Esophagus squamous epithelium (tissue), 4 donors: ENCODE measurements at regions not wholly inside any gene's neighbourhood (a gene's known extent, or its start where the extent isn't known, plus 50 kb on each side); places are given as distances from the start of the nearest gene placed in this dataset.

ENCODE experiments used
- POLR2A ChIP-seq, 4 donors: fragments of 450-650 bp; IDR thresholded peaks; one replicate each; pipeline ENCODE4 v1.6.1; 2017; ENCODE audit warnings: antibody characterized with exemption in 4 of 4, mild to moderate bottlenecking in 4 of 4, moderate library complexity in 3 of 4
- TF ChIP-seq, protein P1 (sequence below), 6 experiments: fragments of 450-650 bp in 4 of 6; fragments of 200-600 bp in 2 of 6; sonication (generic) in 2 of 6; IDR thresholded peaks; one replicate each; pipeline ENCODE4 v1.5.1; 2016 to 2019; ENCODE audit warnings: antibody characterized with exemption in 6 of 6, mild to moderate bottlenecking in 4 of 6, moderate library complexity in 4 of 6

DNA sequence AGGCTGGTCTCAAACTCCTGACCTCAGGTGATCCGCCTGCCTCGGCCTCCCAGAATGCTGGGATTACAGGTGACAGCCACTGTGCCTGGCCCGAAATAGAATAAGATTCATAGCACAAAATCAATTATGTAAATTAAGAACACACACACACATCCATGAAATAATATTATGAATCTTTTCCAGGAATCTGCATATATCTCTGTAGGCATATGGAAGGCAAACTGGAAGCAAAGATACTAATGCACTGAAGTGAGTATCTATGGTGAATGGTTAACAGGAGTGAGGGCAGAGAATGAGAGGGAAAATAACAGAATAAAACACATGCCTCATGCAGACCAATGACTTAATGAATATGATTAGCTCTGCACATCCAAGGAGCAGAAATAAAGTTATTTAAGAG, 61.6 kb upstream of the ATP2B4 start:
- TF ChIP-seq, protein P1, sequence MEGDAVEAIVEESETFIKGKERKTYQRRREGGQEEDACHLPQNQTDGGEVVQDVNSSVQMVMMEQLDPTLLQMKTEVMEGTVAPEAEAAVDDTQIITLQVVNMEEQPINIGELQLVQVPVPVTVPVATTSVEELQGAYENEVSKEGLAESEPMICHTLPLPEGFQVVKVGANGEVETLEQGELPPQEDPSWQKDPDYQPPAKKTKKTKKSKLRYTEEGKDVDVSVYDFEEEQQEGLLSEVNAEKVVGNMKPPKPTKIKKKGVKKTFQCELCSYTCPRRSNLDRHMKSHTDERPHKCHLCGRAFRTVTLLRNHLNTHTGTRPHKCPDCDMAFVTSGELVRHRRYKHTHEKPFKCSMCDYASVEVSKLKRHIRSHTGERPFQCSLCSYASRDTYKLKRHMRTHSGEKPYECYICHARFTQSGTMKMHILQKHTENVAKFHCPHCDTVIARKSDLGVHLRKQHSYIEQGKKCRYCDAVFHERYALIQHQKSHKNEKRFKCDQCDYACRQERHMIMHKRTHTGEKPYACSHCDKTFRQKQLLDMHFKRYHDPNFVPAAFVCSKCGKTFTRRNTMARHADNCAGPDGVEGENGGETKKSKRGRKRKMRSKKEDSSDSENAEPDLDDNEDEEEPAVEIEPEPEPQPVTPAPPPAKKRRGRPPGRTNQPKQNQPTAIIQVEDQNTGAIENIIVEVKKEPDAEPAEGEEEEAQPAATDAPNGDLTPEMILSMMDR (IDR thresholded peaks at IDR 0.05) = no peak
- no peak for TF ChIP-seq POLR2A (IDR thresholded peaks at IDR 0.05)
